ENCODE measurements at regions not wholly inside any gene's neighbourhood (a gene's known extent, or its start where the extent isn't known, plus 50 kb on each side); places are given as distances from the start of the nearest gene placed in this dataset.

- no peak for DNase-seq (ENCODE audit: extremely low read depth, low read depth, low spot score)
Measured at GRCh38 chr5:3883040-3883439, 287.4 kb downstream of the IRX1 start.

GRCh38 chr5:3886524-3887451 lies 291.2 kb downstream of the IRX1 start:
- no peak for DNase-seq (ENCODE audit: extremely low read depth, low read depth, low spot score)

GRCh38 chr5:3888310-3888709 lies 292.7 kb downstream of the IRX1 start:
- no peak for DNase-seq (ENCODE audit: extremely low read depth, low read depth, low spot score)

GRCh38 chr5:3889412-3890142 lies 293.9 kb downstream of the IRX1 start:
- DNase-seq (ENCODE audit: extremely low read depth, low read depth, low spot score) = no peak

GRCh38 chr5:3891113-3891512 lies 295.5 kb downstream of the IRX1 start:
- DNase-seq (ENCODE audit: extremely low read depth, low read depth, low spot score) = no peak

- no peak for DNase-seq (ENCODE audit: extremely low read depth, low read depth, low spot score)
Measured at GRCh38 chr5:3893527-3893926, 297.9 kb downstream of the IRX1 start.

- DNase-seq (ENCODE audit: extremely low read depth, low read depth, low spot score) = no peak
Measured at GRCh38 chr5:3893975-3894374, 298.3 kb downstream of the IRX1 start.

- no peak for DNase-seq (ENCODE audit: extremely low read depth, low read depth, low spot score)
Measured at GRCh38 chr5:3896098-3896497, 300.5 kb downstream of the IRX1 start.

GRCh38 chr5:3899093-3899492 lies 303.5 kb downstream of the IRX1 start:
- DNase-seq (ENCODE audit: extremely low read depth, low read depth, low spot score) = no peak

GRCh38 chr5:3904584-3904983 lies 309.0 kb downstream of the IRX1 start:
- no peak for DNase-seq (ENCODE audit: extremely low read depth, low read depth, low spot score)

- DNase-seq (ENCODE audit: extremely low read depth, low read depth, low spot score) = no peak
Measured at GRCh38 chr5:3905031-3905430, 309.4 kb downstream of the IRX1 start.

- DNase-seq (ENCODE audit: extremely low read depth, low read depth, low spot score) = no peak
Measured at GRCh38 chr5:3905521-3905920, 309.9 kb downstream of the IRX1 start.

- DNase-seq (ENCODE audit: extremely low read depth, low read depth, low spot score) = no peak
Measured at GRCh38 chr5:3911111-3911510, 315.5 kb downstream of the IRX1 start.

- DNase-seq (ENCODE audit: extremely low read depth, low read depth, low spot score) = no peak
Measured at GRCh38 chr5:3911773-3912172, 316.1 kb downstream of the IRX1 start.

GRCh38 chr5:3912790-3913189 lies 317.2 kb downstream of the IRX1 start:
- DNase-seq (ENCODE audit: extremely low read depth, low read depth, low spot score) = no peak

- no peak for DNase-seq (ENCODE audit: extremely low read depth, low read depth, low spot score)
Measured at GRCh38 chr5:3913279-3913678, 317.6 kb downstream of the IRX1 start.

GRCh38 chr5:3925022-3925421 lies 329.4 kb downstream of the IRX1 start:
- DNase-seq (ENCODE audit: extremely low read depth, low read depth, low spot score) = no peak

GRCh38 chr5:3925935-3926334 lies 330.3 kb downstream of the IRX1 start:
- DNase-seq (ENCODE audit: extremely low read depth, low read depth, low spot score) = no peak

GRCh38 chr5:3929799-3930198 lies 334.2 kb downstream of the IRX1 start:
- no peak for DNase-seq (ENCODE audit: extremely low read depth, low read depth, low spot score)

- DNase-seq (ENCODE audit: extremely low read depth, low read depth, low spot score) = no peak
Measured at GRCh38 chr5:3931976-3932375, 336.3 kb downstream of the IRX1 start.

- no peak for DNase-seq (ENCODE audit: extremely low read depth, low read depth, low spot score)
Measured at GRCh38 chr5:3933536-3933935, 337.9 kb downstream of the IRX1 start.

GRCh38 chr5:3933966-3934365 lies 338.3 kb downstream of the IRX1 start:
- DNase-seq (ENCODE audit: extremely low read depth, low read depth, low spot score) = no peak
